Nephron (organoid): ENCODE measurements at regions not wholly inside any gene's neighbourhood (a gene's known extent, or its start where the extent isn't known, plus 50 kb on each side); places are given as distances from the start of the nearest gene placed in this dataset.

Experiments
- H3K27ac Mint-ChIP-seq, 3 experiments: 2 replicates each; pipeline ENCODE4 v1.8.0; 2020; ENCODE audit warnings: mixed read lengths in 3 of 3, mild to moderate bottlenecking in 2 of 3, moderate library complexity in 1 of 3
- H3K27me3 Mint-ChIP-seq: 2 replicates; pipeline ENCODE4 v1.8.0; 2021; ENCODE audit warnings: low read depth, mild to moderate bottlenecking, moderate library complexity, mixed read lengths
- H3K36me3 Mint-ChIP-seq: 2 replicates; pipeline ENCODE4 v1.8.0; 2020; ENCODE audit warnings: low read depth, mixed read lengths
- H3K4me1 Mint-ChIP-seq: 2 replicates; pipeline ENCODE4 v1.8.0; 2020; ENCODE audit warnings: mixed read lengths
- H3K4me3 Mint-ChIP-seq, 3 experiments: 2 replicates each; pipeline ENCODE4 v1.8.0; 2020; ENCODE audit warnings: mild to moderate bottlenecking in 3 of 3, mixed read lengths in 3 of 3, moderate library complexity in 2 of 3
- H3K9me3 Mint-ChIP-seq: 2 replicates; pipeline ENCODE4 v1.8.0; 2020; ENCODE audit warnings: mixed read lengths
- CTCF ChIP-seq, 3 experiments: fragments of 200-600 bp; sonication (generic); IDR thresholded peaks; one replicate each; pipeline ENCODE4 v1.5.0; 2021; ENCODE audit warnings: antibody characterized with exemption in 3 of 3; ENCODE audit not compliant: unreplicated experiment in 3 of 3

GRCh38 chr3:643376-643775 is 446.8 kb downstream of the CHL1 start:
- H3K4me1 Mint-ChIP-seq: no peaks in the 10 kb centered on the region
- H3K9me3 Mint-ChIP-seq: peaks cover 3% of the 10 kb centered on the region
- no peaks in the 10 kb centered on the region for H3K27me3 Mint-ChIP-seq
- H3K4me3 Mint-ChIP-seq: no peak overlapping the region
- TF ChIP-seq CTCF (IDR thresholded peaks at IDR 0.05; ENCODE audit: unreplicated experiment in 3 of 3): no peak
- peaks cover 3% of the 10 kb centered on the region for H3K36me3 Mint-ChIP-seq
- H3K27ac Mint-ChIP-seq: no peak overlapping the region

- no peak for TF ChIP-seq CTCF (IDR thresholded peaks at IDR 0.05; ENCODE audit: unreplicated experiment in 3 of 3)
- Mint-ChIP-seq H3K36me3 (no peaks in the 10 kb centered on the region), H3K9me3 (no peaks in the 10 kb centered on the region), H3K27ac (no peak overlapping the region), H3K27me3 (no peaks in the 10 kb centered on the region), H3K4me3 (no peak overlapping the region), H3K4me1 (no peaks in the 10 kb centered on the region)
These were observed 437.0 kb upstream of the CNTN6 start for GRCh38 chr3:655824-656223.

- no peak for TF ChIP-seq CTCF (IDR thresholded peaks at IDR 0.05; ENCODE audit: unreplicated experiment in 3 of 3)
- no peaks in the 10 kb centered on the region for H3K4me1 Mint-ChIP-seq
- H3K27me3 Mint-ChIP-seq: no peaks in the 10 kb centered on the region
- no peaks in the 10 kb centered on the region for H3K9me3 Mint-ChIP-seq
- H3K36me3 Mint-ChIP-seq: no peaks in the 10 kb centered on the region
- no peak overlapping the region for H3K27ac Mint-ChIP-seq
- H3K4me3 Mint-ChIP-seq: no peak overlapping the region
These were observed 431.5 kb upstream of the CNTN6 start for GRCh38 chr3:661356-661755.

GRCh38 chr3:674116-674515 is 418.7 kb upstream of the CNTN6 start:
- H3K4me3 Mint-ChIP-seq: no peak overlapping the region
- TF ChIP-seq CTCF (IDR thresholded peaks at IDR 0.05; ENCODE audit: unreplicated experiment in 3 of 3): no peak
- peaks cover 8% of the 10 kb centered on the region for H3K9me3 Mint-ChIP-seq
- H3K36me3 Mint-ChIP-seq: no peaks in the 10 kb centered on the region
- no peaks in the 10 kb centered on the region for H3K4me1 Mint-ChIP-seq
- no peaks in the 10 kb centered on the region for H3K27me3 Mint-ChIP-seq
- H3K27ac Mint-ChIP-seq: no peak overlapping the region

GRCh38 chr3:675846-676245 is 417.0 kb upstream of the CNTN6 start:
- Mint-ChIP-seq H3K9me3 (peaks cover 8% of the 10 kb centered on the region), H3K4me3 (no peak overlapping the region), H3K27ac (no peak overlapping the region), H3K36me3 (no peaks in the 10 kb centered on the region), H3K27me3 (no peaks in the 10 kb centered on the region), H3K4me1 (no peaks in the 10 kb centered on the region)
- TF ChIP-seq CTCF (IDR thresholded peaks at IDR 0.05; ENCODE audit: unreplicated experiment in 3 of 3): no peak

- Mint-ChIP-seq H3K9me3 (no peaks in the 10 kb centered on the region), H3K4me1 (no peaks in the 10 kb centered on the region), H3K4me3 (no peak overlapping the region), H3K36me3 (no peaks in the 10 kb centered on the region), H3K27me3 (no peaks in the 10 kb centered on the region), H3K27ac (no peak overlapping the region)
- TF ChIP-seq CTCF (IDR thresholded peaks at IDR 0.05; ENCODE audit: unreplicated experiment in 3 of 3): no peak
These were observed 409.1 kb upstream of the CNTN6 start for GRCh38 chr3:683770-684169.
